ENCODE measurements at regions not wholly inside any gene's neighbourhood (a gene's known extent, or its start where the extent isn't known, plus 50 kb on each side); places are given as distances from the start of the nearest gene placed in this dataset.
"Not testable (repeated sequence)": the region's sequence is repeated elsewhere in the genome, so short reads cannot be mapped to it uniquely, and the experiment has no call there.

DNA sequence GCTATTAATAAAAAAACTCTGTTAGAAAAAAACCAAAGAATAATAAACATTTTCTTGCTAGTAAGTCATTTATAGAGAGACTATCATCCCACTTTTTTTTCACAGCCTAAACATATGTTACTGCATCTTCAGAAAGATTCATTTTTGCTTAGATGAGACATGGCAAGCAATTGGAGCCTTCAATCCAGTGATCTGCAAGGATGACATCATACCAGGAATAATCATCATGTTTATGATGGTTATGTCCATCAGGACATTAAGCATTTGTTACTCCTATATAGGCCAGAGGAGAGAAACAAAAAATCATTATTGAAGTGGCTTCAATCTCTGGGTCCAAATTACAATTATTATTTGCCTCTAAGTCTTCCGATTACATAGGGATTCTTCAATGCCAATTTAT is 626.3 kb upstream of the CCNG1 start:
- no peak for DNase-seq

DNA sequence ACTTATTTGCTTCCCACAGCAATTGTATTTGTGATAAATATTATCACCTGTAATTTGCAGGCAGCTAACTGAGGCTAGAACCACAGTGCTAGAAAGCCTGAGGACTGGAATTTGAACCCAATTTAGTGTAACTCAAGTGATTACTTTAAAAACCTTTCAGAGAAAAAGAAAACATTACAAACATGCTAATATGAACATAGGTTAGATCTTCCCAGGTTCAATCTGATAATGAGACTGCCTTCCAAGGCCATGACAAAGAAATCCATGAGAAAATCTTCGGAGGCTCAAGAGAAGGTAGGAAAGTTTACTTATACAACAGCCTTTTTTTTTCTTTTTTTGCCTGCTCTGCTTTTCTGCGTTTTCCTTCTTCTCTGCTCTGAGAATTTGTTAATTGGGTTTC is 620.6 kb upstream of the CCNG1 start:
- no peak for DNase-seq

DNA sequence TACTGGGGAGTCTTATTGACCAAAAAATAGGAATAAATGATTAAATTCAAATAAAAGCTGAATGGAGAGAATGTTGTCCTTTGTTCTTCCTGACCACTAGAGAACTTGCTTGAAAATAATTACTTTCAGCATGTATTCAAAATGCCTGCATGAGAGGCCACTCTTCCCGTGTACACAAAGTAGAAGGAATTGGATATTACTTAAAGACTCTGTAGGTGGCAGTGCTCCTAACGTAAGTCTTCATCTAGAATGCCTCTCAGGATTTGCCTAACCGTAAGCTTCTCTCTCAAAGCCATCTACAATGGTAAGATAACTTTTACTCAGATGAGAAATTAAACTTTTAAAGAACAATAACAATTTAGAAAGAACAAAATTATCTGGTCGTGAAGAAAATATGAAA is 620.0 kb upstream of the CCNG1 start:
- no peak for DNase-seq

DNA sequence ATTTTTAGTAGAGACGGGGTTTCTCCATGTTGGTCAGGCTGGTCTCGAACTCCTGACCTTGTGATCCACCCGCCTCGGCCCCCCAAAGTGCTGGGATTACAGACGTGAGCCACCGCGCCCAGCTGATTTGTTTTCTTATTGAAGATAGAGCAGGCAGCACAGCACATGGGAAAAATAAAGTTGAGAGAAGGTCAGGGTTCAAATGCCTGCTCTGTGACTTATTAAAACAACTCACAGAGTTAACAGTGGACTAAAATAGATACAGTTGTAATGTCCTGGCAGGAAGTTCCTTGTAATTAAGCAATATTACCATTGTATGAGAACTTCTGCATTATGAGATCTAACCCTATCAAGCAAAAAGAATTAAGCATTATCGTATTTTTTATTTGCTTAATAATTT is 615.7 kb upstream of the CCNG1 start:
- not testable (repeated sequence) for DNase-seq

DNA sequence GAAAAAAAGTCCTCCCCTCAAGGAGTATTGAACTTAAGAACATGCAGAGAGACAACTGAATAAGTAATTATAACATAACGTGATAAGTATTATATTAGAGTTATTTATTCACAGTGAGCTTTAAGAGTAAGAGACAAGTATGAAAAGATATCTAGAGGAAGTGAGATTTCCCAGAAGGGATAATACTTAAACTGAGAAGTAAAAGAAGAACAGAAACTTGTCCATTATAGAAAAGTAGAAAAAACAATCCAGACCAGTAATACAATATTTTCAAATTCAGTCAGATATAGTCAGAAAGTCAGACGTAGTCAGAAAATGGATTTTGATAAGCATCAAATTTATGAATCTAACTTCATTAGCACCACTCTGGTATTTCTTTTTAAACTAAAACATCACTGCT is 613.0 kb upstream of the CCNG1 start:
- DNase-seq, result no peak

DNA sequence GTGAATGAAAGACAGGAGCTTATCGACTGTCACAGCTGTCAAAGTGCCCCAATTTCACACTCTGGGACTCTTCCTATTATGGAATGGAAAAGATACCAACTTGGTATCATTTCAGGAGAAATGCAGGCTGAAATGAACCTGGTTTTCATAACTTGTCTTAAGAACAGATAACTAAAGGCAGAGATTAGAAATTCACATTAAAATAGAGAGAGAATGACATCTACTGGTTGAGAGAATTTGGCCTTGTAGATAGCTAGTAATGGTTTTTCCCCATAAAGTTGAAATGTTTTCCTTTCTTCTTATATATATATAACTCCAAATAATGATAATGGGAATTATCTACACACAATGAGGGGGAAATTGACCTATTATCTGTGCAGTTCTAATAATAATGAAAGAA is 600.2 kb upstream of the CCNG1 start:
- no peak for DNase-seq

DNA sequence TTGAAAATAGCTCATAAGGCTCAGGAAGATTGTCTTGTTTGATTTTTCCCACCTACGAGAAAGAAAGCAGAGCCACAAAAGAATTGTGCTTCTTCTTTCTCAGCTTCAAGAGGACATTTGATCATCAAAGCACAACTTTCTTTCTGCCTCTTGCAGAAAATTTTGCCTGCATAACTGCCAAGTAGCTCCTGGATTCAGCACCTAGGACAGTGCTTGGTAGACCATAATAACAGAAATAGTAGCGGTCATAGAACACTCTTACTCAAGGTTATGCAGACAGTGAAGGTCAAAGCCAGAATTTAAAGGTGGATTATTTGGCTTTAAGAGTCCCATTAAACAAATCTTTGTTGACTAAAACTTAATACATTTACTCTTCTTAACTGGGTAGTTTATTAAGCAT is 594.7 kb upstream of the CCNG1 start:
- no peak for DNase-seq

DNA sequence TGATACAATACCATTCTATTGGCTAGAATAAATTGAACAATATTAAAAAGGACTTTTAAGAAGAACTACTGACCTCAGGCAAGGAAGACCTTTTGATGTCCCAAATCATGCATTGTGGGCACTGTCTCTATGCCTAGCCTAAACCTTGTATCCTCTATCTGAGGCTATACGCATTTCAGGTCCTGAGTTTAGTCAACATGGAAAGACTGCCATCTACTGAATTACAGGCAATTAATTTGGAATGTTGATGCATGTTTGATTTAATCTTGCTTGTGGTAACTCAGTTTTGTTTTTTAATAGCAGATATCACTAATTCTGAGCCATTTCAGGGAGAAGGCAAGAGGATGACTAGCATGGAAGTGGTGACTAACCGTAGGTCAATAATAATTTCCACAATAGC is 585.3 kb upstream of the CCNG1 start:
- no peak for DNase-seq

DNA sequence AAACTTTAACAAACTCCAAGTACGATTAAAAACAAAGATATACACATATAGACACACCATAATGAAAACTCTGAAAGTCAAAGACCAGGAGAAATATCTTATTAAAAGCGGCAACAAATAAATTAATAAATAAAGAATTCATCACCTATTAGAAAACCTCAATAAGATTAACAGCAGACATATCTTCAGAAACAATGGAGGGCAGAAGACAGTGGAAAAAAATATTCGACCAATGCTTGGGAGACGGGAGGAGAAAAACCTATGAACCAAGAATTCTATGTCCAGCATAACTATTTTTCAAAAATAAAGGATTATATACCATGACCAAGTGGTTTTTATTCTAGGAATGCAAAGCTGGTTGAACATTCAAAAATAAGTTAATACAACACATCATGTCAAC is 578.6 kb upstream of the CCNG1 start:
- DNase-seq, result no peak

DNA sequence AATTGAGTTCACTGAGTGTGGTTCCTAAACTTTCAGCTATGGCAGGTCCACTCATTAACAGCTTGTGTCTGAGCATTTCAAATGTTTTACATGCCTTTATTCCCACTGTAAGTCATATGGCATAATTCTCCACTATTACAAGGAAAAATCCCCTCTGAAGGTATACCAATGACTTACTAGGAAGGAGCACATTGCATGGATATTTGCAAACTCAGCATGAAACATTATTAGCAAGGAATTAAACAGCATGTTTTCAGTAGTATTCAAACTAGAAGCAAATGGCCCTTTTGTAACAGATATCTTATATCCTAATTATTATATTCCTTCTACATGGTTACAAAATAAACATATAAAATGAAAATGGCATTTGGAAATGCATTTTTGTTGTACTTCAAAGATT is 566.4 kb upstream of the CCNG1 start:
- no peak for DNase-seq

DNA sequence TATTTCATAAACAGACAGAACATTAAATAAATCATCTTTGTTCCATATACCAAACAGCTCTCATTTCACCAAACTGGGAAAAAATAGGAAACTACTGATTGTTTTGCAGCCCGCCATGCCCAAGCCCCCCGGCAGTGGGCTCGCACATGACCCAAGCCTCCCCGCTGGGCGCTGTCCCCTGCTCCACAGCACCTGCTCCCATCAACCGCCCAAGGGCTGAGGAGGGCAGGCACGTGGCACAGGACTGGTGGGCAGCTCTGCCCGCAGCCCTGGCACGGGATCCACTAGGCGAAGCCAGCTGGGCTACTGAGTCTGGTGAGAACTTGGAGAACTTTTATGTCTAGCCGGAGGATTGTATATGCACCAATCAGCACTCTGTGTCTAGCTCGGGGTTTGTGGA is 554.8 kb upstream of the CCNG1 start:
- no peak for DNase-seq

DNA sequence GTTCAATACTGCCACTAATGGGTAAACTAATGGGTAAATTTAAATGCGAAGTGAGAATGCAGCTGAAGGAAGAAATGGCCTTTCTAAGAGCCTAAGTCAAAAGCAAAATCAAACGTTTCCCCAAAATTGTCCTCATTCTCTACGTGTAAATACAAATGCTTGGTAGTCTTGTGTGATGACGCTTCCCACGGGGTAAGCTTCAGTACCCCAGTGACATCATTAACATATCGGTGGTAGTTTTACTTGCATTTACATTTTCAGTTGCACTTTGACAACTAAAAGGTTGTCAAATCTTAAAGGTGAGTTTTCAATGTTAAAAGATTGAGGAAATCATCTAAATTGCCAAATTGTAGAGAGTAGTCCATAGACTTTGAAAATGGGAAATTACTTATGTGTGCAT is 550.7 kb upstream of the CCNG1 start:
- no peak for DNase-seq

DNA sequence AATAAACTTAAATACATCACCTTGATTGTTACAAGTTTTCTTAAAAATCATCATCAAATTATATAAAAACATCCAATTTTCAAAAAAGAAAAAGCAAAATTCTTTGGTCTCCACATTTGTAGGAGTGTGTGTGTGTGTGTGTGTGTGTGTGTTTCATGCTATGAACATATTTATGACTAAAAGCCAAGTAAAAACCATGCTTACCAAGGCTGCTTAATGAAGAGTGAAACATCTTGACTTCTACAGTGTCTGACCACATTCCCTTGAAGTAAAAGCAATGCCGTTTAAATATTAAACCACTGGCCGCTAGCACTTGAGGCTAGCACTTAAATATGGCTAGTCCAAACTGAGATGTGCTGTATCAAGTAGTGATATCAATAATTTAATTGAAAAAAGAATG is 549.1 kb upstream of the CCNG1 start:
- no peak for DNase-seq

DNA sequence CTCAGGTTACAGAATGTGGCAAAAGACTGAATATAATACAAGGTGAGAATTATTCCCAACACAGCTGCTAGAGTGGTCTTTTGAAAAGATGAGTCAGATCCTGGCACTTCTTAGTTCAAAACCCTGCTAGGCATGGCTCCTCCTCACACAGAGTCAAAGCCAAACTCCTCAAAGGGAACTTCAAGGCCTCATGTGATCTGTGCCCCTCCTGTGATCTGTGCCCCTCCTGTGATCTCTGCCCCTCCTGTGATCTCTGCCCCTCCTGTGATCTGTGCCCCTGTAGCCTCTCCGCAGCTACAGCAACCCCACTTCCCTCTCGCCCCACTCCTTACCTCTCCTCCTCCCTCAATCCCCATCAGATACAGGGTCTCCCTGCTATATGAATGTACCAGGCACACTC is 525.5 kb upstream of the CCNG1 start:
- DNase-seq, result no peak

DNA sequence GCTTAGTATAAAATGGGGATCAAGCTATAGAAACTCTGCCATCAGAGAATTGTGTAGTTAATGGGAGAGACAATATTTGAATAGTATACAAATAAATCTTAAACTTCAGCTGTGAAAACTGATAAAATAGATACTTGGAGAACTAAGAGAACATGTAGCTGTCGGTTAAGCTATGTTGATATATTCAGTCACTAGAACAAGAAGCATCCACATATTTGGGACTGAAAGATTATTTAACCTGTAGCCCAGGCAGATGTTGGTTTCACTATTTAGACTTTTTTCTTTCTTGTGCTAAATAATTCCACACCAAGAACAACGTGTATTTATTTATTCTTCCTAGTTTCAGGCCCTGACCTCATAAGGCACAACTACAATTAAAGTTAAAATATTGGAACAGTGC is 521.0 kb upstream of the CCNG1 start:
- DNase-seq, result no peak

DNA sequence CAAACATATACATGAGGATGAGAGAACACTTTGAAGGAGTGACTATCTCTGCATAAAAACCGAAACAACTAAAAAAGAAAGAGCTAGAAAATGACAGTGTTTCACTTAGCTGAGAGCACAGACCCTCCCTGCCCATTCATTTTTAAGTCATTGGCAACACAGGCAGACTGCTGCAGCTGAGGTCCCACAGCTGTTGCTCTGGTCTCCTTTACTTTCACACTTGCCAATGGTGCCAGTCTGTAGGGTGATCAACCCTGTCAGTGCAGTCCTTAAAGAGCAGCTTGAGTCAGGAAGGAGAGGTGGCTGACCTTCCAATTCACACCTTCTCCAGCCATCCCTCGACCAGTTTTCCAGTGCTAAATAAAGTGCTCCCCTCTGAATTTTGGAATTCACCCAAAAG is 508.3 kb upstream of the CCNG1 start:
- no peak for DNase-seq

DNA sequence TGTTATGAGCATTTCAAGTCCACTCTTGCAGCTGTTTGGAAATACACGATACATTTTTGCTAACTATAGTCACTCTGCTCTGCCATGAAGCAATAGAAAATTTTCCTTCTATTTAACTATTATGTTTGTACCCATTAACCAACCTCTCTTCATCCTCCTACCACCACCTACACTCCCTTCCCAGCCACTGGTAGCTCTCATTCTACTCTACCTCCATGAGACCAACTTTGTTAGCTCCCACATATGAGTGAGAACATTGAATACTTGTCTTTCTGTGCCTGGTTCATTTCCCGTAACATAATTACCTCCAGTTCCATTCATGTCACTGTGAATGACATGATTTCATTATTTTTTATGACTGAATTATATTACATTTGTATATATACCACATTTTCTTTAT is 505.9 kb upstream of the CCNG1 start:
- DNase-seq, result no peak

DNA sequence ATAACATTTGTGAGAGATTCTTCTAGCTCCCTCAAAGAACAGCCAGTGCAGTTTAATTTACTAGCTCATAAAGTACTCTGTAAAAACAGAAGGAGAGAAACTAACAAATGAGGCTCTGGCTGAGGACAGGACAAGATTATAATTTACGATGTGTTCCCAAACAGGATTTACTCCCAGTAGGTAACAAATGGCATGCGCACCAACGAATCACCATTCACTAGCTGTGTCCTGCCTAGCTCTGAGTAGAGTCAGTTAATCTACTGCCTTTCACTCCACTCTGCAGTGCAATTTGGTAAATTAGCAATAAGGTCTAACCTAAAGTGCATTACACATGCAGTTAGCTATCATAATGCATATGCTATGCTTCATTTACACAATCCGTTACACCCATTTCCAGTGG is 497.4 kb upstream of the CCNG1 start:
- DNase-seq, result no peak

DNA sequence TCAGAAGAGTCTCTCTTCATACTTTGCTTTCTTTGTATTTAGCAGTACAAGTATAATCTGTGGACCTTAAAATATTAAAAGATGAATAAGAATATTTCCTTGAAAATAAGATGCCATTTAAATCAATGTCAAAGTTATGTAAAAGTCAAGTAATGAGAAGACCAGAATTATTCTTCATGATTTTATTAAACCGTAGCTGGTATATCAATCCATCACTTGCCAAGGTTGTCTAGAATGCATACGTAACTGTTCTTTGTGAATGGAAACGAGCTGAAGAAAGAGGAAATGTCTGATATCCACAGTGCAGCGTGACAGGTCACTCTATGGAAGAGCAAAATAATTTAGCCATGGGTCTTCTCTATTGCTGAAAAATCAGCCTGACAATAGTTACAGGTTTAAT is 488.7 kb upstream of the CCNG1 start:
- no peak for DNase-seq

DNA sequence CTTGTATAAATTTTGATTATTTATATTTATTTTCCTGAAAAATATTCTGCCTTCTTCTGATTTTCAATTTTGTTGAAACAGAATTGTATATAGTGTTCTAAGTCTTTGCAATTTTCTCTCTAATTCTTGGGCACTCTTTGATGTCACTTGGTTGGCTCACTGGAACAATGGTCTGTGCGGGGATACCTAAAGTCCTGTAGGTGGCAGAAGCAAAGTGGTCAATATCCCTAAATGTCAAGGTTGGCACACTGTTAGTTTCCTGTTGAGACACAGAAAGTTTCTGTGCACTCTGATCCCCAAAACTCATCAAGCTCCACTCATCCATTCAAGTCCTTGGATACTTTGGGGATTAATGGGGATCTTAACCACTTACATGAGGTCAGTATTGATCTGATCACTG is 480.8 kb upstream of the CCNG1 start:
- no peak for DNase-seq

DNA sequence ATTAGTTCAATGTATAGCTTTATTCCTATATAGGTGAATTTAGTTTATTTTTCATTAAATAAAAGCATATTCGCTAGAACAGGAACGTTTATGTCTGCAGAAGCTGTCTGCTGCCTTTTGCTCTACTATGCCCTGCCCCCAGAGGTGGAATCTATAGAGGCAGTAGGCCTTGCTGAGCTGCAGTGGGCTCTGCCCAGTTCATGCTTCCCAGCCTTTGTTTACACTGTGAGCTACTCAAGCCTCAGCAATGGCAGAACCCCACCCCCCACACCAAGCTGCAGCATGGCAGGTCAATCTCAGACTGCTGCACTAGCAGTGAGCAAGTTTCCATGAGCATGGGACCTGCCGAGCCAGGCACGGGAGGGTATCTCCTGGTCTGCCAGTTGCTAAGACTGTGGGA is 473.3 kb upstream of the CCNG1 start:
- DNase-seq, result not testable (repeated sequence)

DNA sequence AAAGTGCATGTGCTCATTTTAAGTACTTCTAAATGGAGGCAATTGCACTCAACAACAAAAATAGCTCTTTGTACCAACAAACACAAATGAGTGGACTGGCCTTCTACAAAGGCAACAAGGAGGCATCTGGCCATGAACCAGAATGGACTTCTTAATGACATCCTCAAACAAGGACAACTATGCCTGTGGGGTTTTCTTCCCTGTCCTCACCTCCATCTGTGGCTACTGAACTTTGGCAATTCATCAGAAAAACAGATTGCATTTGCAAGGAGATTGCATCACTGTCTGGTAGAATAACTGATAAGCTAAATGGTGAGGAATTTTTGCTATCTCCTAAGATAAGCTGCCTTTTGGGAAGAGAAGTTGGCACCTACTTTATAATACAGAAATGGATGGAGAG is 447.3 kb upstream of the CCNG1 start:
- DNase-seq, result no peak

DNA sequence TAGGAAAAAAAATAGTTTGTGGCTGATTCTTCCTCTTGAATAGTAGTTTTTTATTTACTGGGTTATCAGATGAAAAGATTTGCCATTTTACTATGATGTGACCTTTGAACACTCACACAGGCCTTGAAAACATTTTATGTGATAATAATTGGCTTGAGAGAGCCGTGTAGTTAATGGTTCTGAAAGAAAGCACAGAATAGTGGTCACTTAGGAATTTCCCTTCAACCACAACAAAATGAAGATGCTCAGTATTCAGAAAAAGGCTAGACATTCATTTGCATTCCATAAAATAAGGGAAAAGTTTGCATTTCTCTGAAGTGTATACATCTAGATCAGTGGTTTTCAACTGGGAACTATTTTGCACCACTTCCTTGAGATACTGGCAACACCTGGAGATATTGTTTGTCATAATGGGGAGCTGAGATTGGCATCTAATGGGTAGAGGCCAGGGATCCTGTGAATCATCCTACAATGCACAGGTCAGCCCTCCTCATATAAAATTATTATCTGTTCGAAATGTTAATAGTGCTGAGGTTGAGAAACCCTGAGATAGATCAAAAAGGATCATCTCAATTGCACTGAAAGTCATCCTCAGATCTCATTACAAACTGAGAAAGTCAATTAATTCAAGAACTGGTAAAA is 446.4 kb upstream of the CCNG1 start:
- DNase-seq, result no peak

DNA sequence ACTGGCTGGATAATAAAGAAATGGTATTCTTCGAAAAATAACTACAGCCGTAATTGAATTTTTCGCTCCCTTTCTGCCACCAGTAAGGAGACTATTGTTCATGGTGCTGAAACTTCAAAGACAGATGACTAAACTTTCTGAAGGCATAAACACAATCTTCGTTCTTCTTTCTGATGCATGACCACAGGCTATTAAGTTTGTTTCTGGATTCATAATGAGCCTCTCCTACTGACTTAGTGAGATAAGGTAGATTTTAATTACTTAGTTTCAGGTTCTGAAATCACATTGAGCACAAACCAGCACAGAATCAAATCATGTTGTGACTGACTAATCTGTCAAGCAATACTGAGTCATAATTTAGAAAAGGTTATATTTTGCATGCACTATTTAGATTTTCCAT is 441.8 kb upstream of the CCNG1 start:
- no peak for DNase-seq

DNA sequence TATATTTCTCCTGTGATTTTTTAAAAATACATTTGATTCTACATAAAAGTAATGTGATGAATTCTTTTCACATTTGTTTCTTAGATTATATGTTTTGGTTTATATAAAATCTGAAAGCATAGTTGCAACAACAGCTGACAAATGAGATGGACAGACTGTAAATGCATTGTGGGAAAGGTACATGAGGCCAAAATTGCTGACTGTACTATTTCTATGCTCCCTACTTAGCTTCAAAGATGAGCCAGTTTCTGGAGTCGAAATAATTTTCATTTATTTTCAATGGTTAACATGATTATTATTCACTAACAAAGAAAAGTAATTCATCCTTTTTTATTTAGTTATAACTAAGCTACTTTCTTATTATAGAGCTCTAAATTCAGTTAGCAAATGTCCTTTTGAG is 441.3 kb upstream of the CCNG1 start:
- no peak for DNase-seq

DNA sequence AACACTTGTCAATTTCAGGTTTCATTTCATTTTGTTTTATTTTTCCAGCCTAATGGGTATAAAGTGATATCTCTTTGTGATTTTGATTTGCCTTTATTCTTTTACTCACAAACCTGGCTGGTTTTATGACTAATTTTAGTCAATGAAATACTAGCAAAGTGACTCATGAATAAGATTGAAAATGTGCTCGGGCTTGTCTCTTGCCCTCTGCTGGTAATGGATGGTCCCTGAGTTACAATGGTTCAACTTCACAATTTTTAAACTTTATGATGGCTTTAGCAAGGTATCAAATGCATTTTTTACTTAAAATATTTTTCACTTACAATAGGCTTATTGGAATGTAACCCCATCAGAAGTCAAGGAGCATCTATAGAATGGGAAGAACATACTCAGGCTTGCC is 431.4 kb upstream of the CCNG1 start:
- DNase-seq, result no peak

Measured in NCI-H2029 (cell line).